PC-3 (cell line): ENCODE measurements at regions not wholly inside any gene's neighbourhood (a gene's known extent, or its start where the extent isn't known, plus 50 kb on each side); places are given as distances from the start of the nearest gene placed in this dataset.

Experiments used
- EZH2 ChIP-seq: fragments of 300-600 bp; sonication (generic); IDR thresholded peaks from one replicate; pipeline ENCODE4 v1.6.1; 2017; ENCODE audit warnings: antibody characterized with exemption, mild to moderate bottlenecking, low read length; ENCODE audit not compliant: unreplicated experiment
- EZH2phosphoT487 ChIP-seq: fragments of 300-600 bp; sonication (generic); IDR thresholded peaks from 2 replicates; pipeline ENCODE4 v1.6.1; 2018; ENCODE audit warnings: mild to moderate bottlenecking, antibody characterized with exemption, low read length, borderline replicate concordance
- TF ChIP-seq, protein P1 (sequence below): fragments of 300-600 bp; sonication (generic); conservative IDR thresholded peaks from 2 replicates; pipeline ENCODE4 v1.5.1; 2017; ENCODE audit warnings: antibody characterized with exemption, low read depth, mild to moderate bottlenecking, low read length

DNA sequence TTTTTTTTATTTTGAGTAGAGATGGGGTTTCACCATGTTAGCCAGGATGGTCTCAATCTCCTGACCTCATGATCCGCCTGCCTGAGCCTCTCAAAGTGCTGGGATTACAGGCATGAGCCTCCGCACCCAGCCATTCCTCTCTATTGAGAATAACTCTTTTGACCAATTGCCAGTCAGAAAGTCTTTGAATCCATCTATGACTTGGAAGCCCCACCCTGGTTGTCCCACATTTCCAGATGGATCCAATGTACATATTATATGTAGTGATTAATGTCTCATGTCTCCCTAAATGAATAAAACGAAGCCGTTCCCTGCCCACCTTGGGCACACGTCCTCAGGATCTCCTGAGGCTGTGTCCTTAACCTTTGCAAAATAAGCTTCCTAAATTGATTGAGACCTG is 228.3 kb upstream of the NLRP1 start:
- TF ChIP-seq, protein P1, sequence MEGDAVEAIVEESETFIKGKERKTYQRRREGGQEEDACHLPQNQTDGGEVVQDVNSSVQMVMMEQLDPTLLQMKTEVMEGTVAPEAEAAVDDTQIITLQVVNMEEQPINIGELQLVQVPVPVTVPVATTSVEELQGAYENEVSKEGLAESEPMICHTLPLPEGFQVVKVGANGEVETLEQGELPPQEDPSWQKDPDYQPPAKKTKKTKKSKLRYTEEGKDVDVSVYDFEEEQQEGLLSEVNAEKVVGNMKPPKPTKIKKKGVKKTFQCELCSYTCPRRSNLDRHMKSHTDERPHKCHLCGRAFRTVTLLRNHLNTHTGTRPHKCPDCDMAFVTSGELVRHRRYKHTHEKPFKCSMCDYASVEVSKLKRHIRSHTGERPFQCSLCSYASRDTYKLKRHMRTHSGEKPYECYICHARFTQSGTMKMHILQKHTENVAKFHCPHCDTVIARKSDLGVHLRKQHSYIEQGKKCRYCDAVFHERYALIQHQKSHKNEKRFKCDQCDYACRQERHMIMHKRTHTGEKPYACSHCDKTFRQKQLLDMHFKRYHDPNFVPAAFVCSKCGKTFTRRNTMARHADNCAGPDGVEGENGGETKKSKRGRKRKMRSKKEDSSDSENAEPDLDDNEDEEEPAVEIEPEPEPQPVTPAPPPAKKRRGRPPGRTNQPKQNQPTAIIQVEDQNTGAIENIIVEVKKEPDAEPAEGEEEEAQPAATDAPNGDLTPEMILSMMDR, result no peak
- TF ChIP-seq EZH2 (no peak), EZH2phosphoT487 (no peak)
